ENCODE measurements at regions not wholly inside any gene's neighbourhood (a gene's known extent, or its start where the extent isn't known, plus 50 kb on each side); places are given as distances from the start of the nearest gene placed in this dataset.

DNA sequence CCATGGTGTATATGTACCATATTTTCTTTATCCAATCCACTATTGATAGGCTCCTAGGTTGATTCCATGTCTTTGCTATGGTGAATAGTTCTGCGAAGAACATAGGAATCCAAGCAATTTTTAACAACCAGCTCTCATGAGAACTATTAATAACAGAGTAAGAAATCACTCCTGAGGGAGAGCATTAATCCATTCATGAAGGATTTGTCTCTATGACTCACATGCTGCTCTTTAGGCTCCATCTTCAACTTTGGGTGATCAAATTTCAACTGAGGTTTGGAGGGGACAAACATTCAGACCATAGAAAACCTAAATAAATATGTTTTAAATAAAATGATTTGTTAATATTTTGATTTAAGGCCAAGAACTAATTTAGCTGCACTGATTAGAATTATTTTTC is 147.4 kb downstream of the NSUN3 start:
- H3K4me3 ChIP-seq (ENCODE audit: low read length): no peak overlapping the region
- TF ChIP-seq, protein P1, sequence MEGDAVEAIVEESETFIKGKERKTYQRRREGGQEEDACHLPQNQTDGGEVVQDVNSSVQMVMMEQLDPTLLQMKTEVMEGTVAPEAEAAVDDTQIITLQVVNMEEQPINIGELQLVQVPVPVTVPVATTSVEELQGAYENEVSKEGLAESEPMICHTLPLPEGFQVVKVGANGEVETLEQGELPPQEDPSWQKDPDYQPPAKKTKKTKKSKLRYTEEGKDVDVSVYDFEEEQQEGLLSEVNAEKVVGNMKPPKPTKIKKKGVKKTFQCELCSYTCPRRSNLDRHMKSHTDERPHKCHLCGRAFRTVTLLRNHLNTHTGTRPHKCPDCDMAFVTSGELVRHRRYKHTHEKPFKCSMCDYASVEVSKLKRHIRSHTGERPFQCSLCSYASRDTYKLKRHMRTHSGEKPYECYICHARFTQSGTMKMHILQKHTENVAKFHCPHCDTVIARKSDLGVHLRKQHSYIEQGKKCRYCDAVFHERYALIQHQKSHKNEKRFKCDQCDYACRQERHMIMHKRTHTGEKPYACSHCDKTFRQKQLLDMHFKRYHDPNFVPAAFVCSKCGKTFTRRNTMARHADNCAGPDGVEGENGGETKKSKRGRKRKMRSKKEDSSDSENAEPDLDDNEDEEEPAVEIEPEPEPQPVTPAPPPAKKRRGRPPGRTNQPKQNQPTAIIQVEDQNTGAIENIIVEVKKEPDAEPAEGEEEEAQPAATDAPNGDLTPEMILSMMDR (IDR thresholded peaks at IDR 0.05; ENCODE audit: insufficient read depth, low read depth, low read length, missing control alignments): no peak
- DNase-seq (ENCODE audit: low read depth): no peak

DNA sequence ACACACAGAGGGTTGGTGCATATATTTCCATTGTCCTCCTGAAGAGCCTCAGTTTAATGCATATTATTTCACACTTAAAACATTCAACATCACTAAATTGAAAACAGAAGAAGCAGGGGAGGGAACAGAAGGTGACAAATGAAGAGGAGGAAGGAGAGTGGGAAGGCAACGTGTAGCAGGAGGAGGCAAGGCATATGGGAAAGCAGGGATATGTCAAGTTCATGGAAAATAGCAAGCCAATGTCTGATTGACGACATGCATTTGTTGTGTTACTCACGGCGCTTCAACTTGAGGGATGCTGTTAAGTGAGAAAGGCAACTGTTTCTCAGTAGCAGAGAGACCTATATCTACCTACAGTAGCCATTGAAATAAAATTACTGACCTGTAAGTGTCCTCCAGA is 154.5 kb downstream of the NSUN3 start:
- TF ChIP-seq, protein P1 (IDR thresholded peaks at IDR 0.05; ENCODE audit: insufficient read depth, low read depth, low read length, missing control alignments): no peak
- no peak overlapping the region for H3K4me3 ChIP-seq (ENCODE audit: low read length)
- DNase-seq (ENCODE audit: low read depth): no peak

DNA sequence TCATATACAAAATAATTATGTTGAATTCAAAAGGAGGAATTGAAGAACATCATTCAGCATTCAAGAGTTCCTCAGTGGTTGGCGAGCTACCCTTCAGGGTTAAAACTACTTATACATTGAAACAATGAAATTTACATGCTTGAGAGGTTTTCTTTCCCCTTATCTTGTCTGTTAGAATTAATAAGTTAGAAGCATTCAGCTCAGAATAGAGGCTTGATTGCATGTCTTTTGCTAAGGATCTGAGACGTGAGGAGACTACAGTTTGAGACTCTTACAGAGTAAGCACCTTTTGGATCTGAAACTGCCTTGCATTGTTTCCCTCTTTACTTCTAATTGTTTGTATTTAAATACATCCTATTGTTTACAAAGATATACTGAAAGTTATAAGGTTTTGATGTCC is 157.6 kb downstream of the NSUN3 start:
- TF ChIP-seq, protein P1 (IDR thresholded peaks at IDR 0.05; ENCODE audit: insufficient read depth, low read depth, low read length, missing control alignments): no peak
- no peak for DNase-seq (ENCODE audit: low read depth)
- no peak overlapping the region for H3K4me3 ChIP-seq (ENCODE audit: low read length)

DNA sequence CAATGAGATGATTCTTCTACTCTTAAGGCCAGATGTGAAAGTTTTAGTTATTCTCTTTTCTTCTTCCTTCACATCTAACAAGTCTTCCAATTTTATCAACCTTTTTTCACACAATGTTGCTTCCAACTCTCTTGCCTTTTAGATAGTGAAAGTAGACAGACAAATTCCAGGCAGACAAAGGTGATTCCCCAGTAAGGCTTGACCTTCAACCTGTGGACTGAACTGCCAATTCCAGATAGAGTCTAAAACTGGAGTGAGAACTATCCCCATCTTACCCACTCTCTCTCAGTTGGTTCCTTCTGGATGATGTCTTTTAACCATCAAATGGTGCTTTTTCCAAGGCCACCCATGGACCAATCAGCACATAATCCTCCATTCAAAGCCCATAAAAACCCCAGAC is 159.0 kb downstream of the NSUN3 start:
- H3K4me3 ChIP-seq (ENCODE audit: low read length): no peak overlapping the region
- TF ChIP-seq, protein P1 (IDR thresholded peaks at IDR 0.05; ENCODE audit: insufficient read depth, low read depth, low read length, missing control alignments): no peak
- DNase-seq (ENCODE audit: low read depth): no peak

DNA sequence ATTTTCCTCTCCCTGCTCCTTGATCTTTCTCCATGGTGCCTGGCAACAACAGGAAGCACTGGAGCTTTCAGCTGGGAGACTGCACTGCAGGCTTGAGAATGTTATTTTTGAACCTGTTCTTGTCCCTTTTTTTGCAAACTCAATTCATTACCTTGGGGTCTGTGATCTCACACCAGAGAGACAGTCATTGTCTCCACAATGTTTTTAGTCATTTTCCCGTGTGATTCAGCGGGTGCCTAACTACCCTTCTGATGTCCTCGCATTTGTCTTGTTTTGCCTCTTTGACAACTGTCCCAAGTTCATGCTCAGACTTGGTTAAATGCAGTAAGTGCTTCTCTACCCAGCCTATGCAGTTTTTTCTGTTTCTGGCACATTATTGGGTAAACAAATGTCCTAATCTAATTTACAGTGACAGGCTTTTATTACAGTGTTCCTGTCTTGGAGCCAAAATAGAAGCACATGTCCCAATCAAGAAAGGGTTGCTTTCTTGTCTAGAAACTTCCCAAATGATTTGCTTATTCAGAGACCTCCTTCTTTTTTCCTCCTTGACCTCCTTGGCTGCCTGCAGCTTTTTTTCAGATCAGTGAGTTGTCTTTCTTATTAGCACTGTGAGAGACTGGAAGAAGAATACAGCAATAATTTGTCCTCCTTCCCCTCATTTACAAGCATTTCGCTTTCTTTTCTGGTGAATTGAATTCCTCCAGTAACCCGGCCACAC is 162.4 kb downstream of the NSUN3 start:
- H3K4me3 ChIP-seq (ENCODE audit: low read length): no peak overlapping the region
- peak; percentile 71 for DNase-seq (ENCODE audit: low read depth)
- TF ChIP-seq, protein P1 (IDR thresholded peaks at IDR 0.05; ENCODE audit: insufficient read depth, low read depth, low read length, missing control alignments): no peak

DNA sequence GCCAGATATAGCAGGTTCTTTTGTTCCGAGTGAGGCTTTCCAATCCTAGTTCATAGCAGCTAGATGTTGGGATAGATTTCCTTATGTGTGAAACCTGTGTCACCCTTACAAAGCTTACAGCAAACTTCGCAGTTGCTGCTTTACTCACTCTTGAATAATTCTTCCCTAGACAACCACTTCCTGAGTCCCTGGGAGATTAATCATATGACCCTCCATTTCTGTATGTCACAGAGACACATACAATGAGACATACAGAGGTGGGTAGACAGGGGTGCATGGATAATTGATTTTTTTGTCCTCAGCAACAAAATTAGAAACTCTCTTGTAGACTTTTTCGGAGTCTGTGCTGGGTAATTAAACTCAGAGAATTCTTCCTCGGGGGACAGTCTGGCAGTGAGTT is 163.2 kb downstream of the NSUN3 start:
- TF ChIP-seq, protein P1 (IDR thresholded peaks at IDR 0.05; ENCODE audit: insufficient read depth, low read depth, low read length, missing control alignments): no peak
- peak; percentile 85 for DNase-seq (ENCODE audit: low read depth)

DNA sequence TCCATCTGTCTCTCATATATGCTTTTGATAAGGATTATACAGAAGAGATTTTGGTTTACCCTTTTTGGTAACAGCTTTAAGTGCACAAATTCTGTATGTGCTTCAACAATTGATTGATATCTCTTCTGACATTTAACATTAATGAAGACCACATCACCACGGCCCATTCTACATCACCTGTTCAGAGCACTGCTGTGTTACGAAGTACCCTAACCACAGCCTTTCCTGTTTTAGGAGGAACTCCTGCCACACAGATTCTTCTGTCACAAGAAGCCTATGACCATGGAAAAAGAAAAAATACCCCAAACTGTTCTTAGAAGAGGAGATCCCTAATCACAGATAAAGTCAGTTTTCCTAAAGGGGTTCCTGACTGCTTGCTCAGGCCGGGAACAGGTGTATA is 170.1 kb downstream of the NSUN3 start:
- TF ChIP-seq, protein P1 (IDR thresholded peaks at IDR 0.05; ENCODE audit: insufficient read depth, low read depth, low read length, missing control alignments): no peak
- DNase-seq (ENCODE audit: low read depth): no peak
- H3K4me3 ChIP-seq (ENCODE audit: low read length): no peak overlapping the region

More for the DNA sequence above, 163.2 kb downstream of the NSUN3 start:
- H3K4me3 ChIP-seq (ENCODE audit: low read length): no peak overlapping the region

Measured in epithelial cell of esophagus (primary cell).